Endothelial cell of umbilical vein (primary cell): ENCODE measurements at regions not wholly inside any gene's neighbourhood (a gene's known extent, or its start where the extent isn't known, plus 50 kb on each side); places are given as distances from the start of the nearest gene placed in this dataset.

Source experiments
- BruUV-seq: library from RNA; stranded (reverse); fragments of 400-500 nt; replicated peaks from 2 replicates; lab custom pipeline; 2021; lab: Mats Ljungman, UMichigan
- CTCF ChIA-PET: fragments of 300-600, 350-600 bp; sonication (Branson Sonifier 250); formaldehyde crosslinking; loops from one replicate; lab custom pipeline; 2021; ENCODE audit warnings: antibody characterized with exemption, inconsistent platforms; lab: Charles Lee
- POLR2A ChIA-PET: fragments of 300-600, 350-600 bp; sonication (Branson Sonifier 250); formaldehyde crosslinking; loops from one replicate; lab custom pipeline; 2021; ENCODE audit warnings: antibody characterized with exemption, inconsistent platforms; lab: Charles Lee
- DNase-seq: peaks from one replicate; pipeline ENCODE4 v3.0.0-alpha.2; 2011; ENCODE audit warnings: low read depth, low spot score
- FAIRE-seq: peaks from 2 replicates; lab custom pipeline; 2011; peaks lifted over from hg19 to GRCh38; lab: Jason Lieb, UNC
- H2AFZ ChIP-seq: 2 replicates; pipeline ENCODE4 v1.6.0; 2012; ENCODE audit warnings: low read depth, low read length, control low read depth, inconsistent platforms
- H3K27ac ChIP-seq: 2 replicates; pipeline ENCODE4 v1.5.1; 2011; ENCODE audit warnings: low read depth, mild to moderate bottlenecking, control low read depth, low read length, moderate library complexity; ENCODE audit not compliant: insufficient read depth
- H3K27me3 ChIP-seq, 2 experiments: 2 replicates each; pipeline versions ENCODE4 v1.6.0 to v1.6.1; 2011; ENCODE audit warnings: low read length in 2 of 2, mixed read lengths in 1 of 2; ENCODE audit not compliant: control insufficient read depth in 2 of 2, insufficient read depth in 2 of 2
- H3K36me3 ChIP-seq, 2 experiments: 2 replicates in 1 of 2; 3 replicates in 1 of 2; pipeline ENCODE4 v1.5.1; 2011; ENCODE audit warnings: low read length in 2 of 2, mild to moderate bottlenecking in 1 of 2, moderate library complexity in 1 of 2; ENCODE audit not compliant: control insufficient read depth in 2 of 2, insufficient read depth in 2 of 2; ENCODE audit errors: extremely low read depth in 1 of 2
- H3K4me1 ChIP-seq: 3 replicates; pipeline ENCODE4 v1.5.1; 2011; ENCODE audit warnings: mild to moderate bottlenecking, low read length; ENCODE audit not compliant: control insufficient read depth, insufficient read depth; ENCODE audit errors: extremely low read depth
- H3K4me2 ChIP-seq: 2 replicates; pipeline ENCODE4 v1.6.1; 2011; ENCODE audit warnings: low read length, control low read depth, mixed read lengths; ENCODE audit not compliant: insufficient read depth
- H3K4me3 ChIP-seq, 3 experiments: fragments of 200-600 bp in 1 of 3; sonication (generic), shearing (Covaris generic) in 1 of 3; replicated peaks in 1 of 3; 2 replicates each; pipeline ENCODE4 v1.5.1; 2011 to 2016; ENCODE audit warnings: control low read depth in 3 of 3, low read length in 3 of 3, mild to moderate bottlenecking in 2 of 3, inconsistent platforms in 1 of 3, low read depth in 1 of 3, moderate library complexity in 1 of 3; ENCODE audit not compliant: insufficient read depth in 1 of 3
- H3K79me2 ChIP-seq: 2 replicates; pipeline ENCODE4 v1.6.0; 2012; ENCODE audit warnings: low read length, inconsistent platforms; ENCODE audit not compliant: control insufficient read depth, insufficient read depth
- H3K9ac ChIP-seq: replicated peaks from 2 replicates; pipeline ENCODE3; 2011; ENCODE audit warnings: low read length, control low read depth; ENCODE audit not compliant: insufficient read depth; ENCODE audit errors: extremely low read depth
- H3K9me1 ChIP-seq: replicated peaks from 3 replicates; pipeline ENCODE4 v1.6.0; 2011; ENCODE audit warnings: mild to moderate bottlenecking, low read length; ENCODE audit not compliant: control insufficient read depth, insufficient read depth; ENCODE audit errors: extremely low read depth
- H3K9me3 ChIP-seq: replicated peaks from 2 replicates; pipeline ENCODE4 v1.5.1; 2012; ENCODE audit warnings: low read length, inconsistent platforms; ENCODE audit not compliant: control insufficient read depth, insufficient read depth
- H4K20me1 ChIP-seq: replicated peaks from 2 replicates; pipeline ENCODE3; 2011; ENCODE audit warnings: mild to moderate bottlenecking, low read length; ENCODE audit not compliant: control insufficient read depth, insufficient read depth; ENCODE audit errors: extremely low read depth
- EZH2 ChIP-seq: IDR thresholded peaks from 2 replicates; pipeline ENCODE4 v1.6.1; 2012; ENCODE audit warnings: borderline replicate concordance, low read depth, mild to moderate bottlenecking, moderate library complexity, low read length, inconsistent platforms; ENCODE audit not compliant: severe bottlenecking
- FOS ChIP-seq: IDR thresholded peaks from 2 replicates; pipeline ENCODE4 v1.6.1; 2011; ENCODE audit warnings: mild to moderate bottlenecking, low read length, moderate library complexity, borderline replicate concordance; ENCODE audit not compliant: insufficient read depth
- GATA2 ChIP-seq: IDR thresholded peaks from 2 replicates; pipeline ENCODE4 v1.7.0; 2011; ENCODE audit warnings: low read depth, mild to moderate bottlenecking, moderate library complexity, mixed read lengths, low read length; ENCODE audit not compliant: insufficient read length, insufficient read depth
- JUN ChIP-seq: IDR thresholded peaks from 2 replicates; pipeline ENCODE4 v1.6.1; 2011; ENCODE audit warnings: borderline replicate concordance, low read depth; ENCODE audit not compliant: insufficient read length, insufficient read depth
- MYC ChIP-seq: IDR thresholded peaks from one replicate; pipeline ENCODE4 v1.6.1; 2011; ENCODE audit warnings: mild to moderate bottlenecking, low read depth, low read length
- POLR2A ChIP-seq: IDR thresholded peaks from 2 replicates; pipeline ENCODE4 v1.6.1; 2012; ENCODE audit warnings: low read depth, mild to moderate bottlenecking, control low read depth, low read length
- POLR2AphosphoS5 ChIP-seq: IDR thresholded peaks from 2 replicates; pipeline ENCODE4 v1.6.1; 2012; ENCODE audit warnings: low read depth, mild to moderate bottlenecking, control low read depth, low read length, moderate library complexity; ENCODE audit not compliant: insufficient read depth
- dilution Hi-C: fragments of 300-500 bp; cut with MboI; formaldehyde crosslinking; loops from one replicate; pipeline ENCODE4 v1.15.0; 2019; ENCODE audit warnings: low sequenced_read_pairs; ENCODE audit not compliant: extremely low pct_ligation_motif_present
- intact Hi-C: fragments of 100-400 bp; cut with micrococcal nuclease; formaldehyde crosslinking; loops from one replicate; pipeline ENCODE4 v1.10.0; 2022
- TF ChIP-seq, protein P1 (sequence below): IDR thresholded peaks from 2 replicates; pipeline ENCODE4 v1.6.1; 2011; ENCODE audit not compliant: insufficient read depth, insufficient read length
- TF ChIP-seq, protein P2 (sequence below), 2 donors: IDR thresholded peaks; 1 replicate in 1 of 2; 2 replicates in 1 of 2; pipeline ENCODE4 v1.5.1; 2011; ENCODE audit warnings: low read length in 2 of 2, mild to moderate bottlenecking in 2 of 2, moderate library complexity in 2 of 2, control low read depth in 1 of 2, inconsistent platforms in 1 of 2, low read depth in 1 of 2; ENCODE audit not compliant: insufficient read depth in 1 of 2; ENCODE audit errors: extremely low read depth in 1 of 2

GRCh38 chr5:175113947-175114346, 330.0 kb downstream of the DRD1 start:
- Histone ChIP-seq H3K9me1 (no peaks in the 10 kb centered on the region), H3K4me1 (no peaks in the 10 kb centered on the region), H3K4me3 (no peak overlapping the region), H3K9me3 (peaks cover 3% of the 10 kb centered on the region), H3K27me3 (no peaks in the 10 kb centered on the region), H3K9ac (no peak overlapping the region), H3K27ac (no peak overlapping the region), H3K79me2 (no peaks in the 10 kb centered on the region), H3K36me3 (no peaks in the 10 kb centered on the region), H2AFZ (no peak overlapping the region), H4K20me1 (no peaks in the 10 kb centered on the region), H3K4me2 (no peak overlapping the region)
- intact Hi-C loops, result no loop called here
- no peak for TF ChIP-seq GATA2
- no peak for TF ChIP-seq JUN
- TF ChIP-seq POLR2AphosphoS5, result no peak
- no peak for TF ChIP-seq EZH2
- TF ChIP-seq, protein P1, sequence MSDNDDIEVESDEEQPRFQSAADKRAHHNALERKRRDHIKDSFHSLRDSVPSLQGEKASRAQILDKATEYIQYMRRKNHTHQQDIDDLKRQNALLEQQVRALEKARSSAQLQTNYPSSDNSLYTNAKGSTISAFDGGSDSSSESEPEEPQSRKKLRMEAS, result no peak
- no peak for TF ChIP-seq FOS
- TF ChIP-seq, protein P2, sequence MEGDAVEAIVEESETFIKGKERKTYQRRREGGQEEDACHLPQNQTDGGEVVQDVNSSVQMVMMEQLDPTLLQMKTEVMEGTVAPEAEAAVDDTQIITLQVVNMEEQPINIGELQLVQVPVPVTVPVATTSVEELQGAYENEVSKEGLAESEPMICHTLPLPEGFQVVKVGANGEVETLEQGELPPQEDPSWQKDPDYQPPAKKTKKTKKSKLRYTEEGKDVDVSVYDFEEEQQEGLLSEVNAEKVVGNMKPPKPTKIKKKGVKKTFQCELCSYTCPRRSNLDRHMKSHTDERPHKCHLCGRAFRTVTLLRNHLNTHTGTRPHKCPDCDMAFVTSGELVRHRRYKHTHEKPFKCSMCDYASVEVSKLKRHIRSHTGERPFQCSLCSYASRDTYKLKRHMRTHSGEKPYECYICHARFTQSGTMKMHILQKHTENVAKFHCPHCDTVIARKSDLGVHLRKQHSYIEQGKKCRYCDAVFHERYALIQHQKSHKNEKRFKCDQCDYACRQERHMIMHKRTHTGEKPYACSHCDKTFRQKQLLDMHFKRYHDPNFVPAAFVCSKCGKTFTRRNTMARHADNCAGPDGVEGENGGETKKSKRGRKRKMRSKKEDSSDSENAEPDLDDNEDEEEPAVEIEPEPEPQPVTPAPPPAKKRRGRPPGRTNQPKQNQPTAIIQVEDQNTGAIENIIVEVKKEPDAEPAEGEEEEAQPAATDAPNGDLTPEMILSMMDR (IDR thresholded peaks at IDR 0.05; ENCODE audit: extremely low read depth in 1 of 2, insufficient read depth in 1 of 2, low read depth in 1 of 2, low read length in 2 of 2), result no peak
- no peak for TF ChIP-seq POLR2A
- TF ChIP-seq MYC, result no peak
- dilution Hi-C loops, result no loop called here
- no peak for DNase-seq
- POLR2A ChIA-PET, result no interaction called here
- no TSS peak for BruUV-seq
- CTCF ChIA-PET, result no interaction called here
- no peak for FAIRE-seq
